LNCaP clone FGC (cell line): ENCODE measurements at regions not wholly inside any gene's neighbourhood (a gene's known extent, or its start where the extent isn't known, plus 50 kb on each side); places are given as distances from the start of the nearest gene placed in this dataset.
"Not testable (repeated sequence)": the region's sequence is repeated elsewhere in the genome, so short reads cannot be mapped to it uniquely, and the experiment has no call there.

Source experiments
- DNase-seq: peaks from one replicate; pipeline ENCODE4 v3.0.0-alpha.2; 2011; ENCODE audit warnings: low read depth
- H3K4me3 ChIP-seq: 2 replicates; pipeline ENCODE4 v1.5.1; 2011; ENCODE audit warnings: mild to moderate bottlenecking, low read depth, low read length, control low read depth
- CTCF ChIP-seq: IDR thresholded peaks from 2 replicates; pipeline ENCODE4 v1.5.1; 2012; ENCODE audit warnings: mild to moderate bottlenecking; ENCODE audit not compliant: control insufficient read depth, insufficient read depth; ENCODE audit errors: extremely low read depth

DNA sequence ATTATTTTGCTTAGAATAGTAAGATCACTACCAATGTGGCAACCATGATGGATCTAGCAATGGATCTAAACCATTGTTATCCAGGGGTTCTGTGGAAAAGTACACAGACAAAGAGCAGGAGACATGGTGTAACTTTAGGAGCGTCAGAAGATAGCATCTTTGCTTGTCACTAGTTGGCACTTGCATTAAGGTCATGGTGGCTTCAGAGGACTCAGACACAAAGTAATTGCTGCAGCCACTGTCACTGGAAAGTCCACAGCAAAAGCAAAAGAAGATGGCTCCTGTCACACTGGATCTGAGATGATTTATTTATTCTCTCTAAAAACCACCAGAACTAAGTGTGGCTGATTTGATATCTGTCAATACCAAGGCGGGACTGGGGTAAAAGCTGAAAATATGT lies 93.3 kb upstream of the PCDH20 start:
- TF ChIP-seq CTCF: no peak
- H3K4me3 ChIP-seq: no peak overlapping the region
- no peak for DNase-seq

DNA sequence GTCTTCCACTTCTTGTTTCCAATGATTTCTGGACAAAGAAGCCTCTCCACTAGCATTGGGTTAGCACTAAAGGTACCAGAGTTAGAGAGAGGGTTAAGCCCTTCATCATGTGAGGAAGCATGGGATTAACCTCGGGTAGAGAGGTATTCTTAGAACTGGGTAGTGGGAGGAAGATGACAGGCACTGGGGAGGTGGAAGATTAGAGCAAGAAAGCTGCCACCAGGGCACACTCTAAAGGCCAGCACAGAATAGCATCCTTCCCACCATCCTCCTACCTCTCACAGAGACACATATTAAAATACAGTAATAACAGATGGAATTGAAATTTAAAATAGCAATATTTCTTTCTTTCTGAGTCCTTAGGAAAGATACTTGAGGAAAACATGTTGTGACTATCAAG lies 84.5 kb upstream of the PCDH20 start:
- no peak overlapping the region for H3K4me3 ChIP-seq
- no peak for DNase-seq
- TF ChIP-seq CTCF: no peak

- no peak for TF ChIP-seq CTCF
- no peak overlapping the region for H3K4me3 ChIP-seq
- no peak for DNase-seq
Measured at GRCh38 chr13:61495648-61496047, 80.0 kb upstream of the PCDH20 start.

DNA sequence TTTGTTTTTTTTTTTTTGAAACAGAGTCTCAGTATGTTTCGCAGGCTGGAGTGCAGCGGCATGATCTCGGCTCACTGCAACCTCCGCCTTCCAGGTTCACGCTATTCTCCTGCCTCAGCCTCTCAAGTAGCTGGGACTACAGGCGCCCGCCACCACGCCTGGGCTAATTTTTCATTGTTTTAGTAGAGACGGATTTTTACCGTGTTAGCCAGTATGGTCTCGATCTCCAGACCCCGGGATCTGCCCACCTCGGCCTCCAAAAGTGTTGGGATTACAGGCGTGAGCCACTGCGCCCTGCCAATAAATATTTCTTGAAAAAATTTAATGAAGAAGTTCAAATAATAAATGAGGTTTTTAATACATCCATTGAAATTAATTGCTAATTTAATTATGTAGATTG lies 77.9 kb upstream of the PCDH20 start:
- not testable (repeated sequence) for DNase-seq, H3K4me3 ChIP-seq

DNA sequence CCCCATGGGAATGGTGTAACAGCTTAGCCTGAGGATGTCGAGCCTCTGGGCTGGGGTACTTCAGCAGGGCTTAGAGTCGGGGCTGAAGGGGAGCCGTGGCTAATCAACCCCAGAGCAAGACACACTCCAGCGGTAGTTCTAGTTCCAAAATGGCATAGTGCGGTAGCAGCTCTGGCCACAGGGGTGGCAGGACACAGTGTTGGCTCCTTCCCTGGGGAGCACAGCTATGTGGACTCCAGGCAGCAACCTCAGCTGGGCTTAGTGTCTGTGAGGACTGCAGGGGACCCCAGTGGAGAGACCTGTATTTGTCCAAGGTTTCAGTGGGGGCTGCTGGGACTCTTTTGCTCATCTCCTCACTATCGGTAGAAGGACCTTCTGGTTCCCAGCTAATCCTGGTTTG lies 70.8 kb upstream of the PCDH20 start:
- no peak for DNase-seq
- no peak overlapping the region for H3K4me3 ChIP-seq
- no peak for TF ChIP-seq CTCF

DNA sequence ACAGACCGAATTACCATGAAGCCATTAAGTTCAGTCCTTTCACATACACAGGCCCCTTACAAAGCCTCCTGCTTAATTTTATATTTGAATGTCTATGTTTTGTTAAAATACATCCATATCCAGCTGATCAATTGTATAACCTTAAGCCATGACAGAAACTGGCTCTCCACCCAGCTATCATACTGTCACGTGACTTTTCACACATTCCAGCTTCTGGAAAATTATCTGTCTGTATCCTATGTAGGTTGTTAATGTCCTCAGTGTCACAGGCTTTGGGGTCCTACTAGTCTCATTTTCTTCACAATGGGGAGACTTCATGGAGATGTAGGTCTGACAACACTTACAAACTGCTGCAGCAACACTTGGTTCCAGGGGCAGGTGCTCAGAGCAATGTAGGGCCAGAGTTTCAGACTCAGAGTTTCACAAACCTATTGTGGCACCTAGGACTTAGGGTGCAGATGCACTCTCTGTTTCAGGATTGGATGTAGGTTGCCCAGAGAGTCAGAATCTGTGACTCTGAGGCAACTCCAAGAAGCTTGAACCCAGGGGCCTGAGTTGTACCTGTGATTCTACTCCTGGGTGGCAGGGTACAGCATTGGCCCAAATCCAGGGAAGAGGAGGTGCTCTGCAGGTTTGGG lies 69.6 kb upstream of the PCDH20 start:
- no peak for DNase-seq
- no peak for TF ChIP-seq CTCF
- H3K4me3 ChIP-seq: no peak overlapping the region

GRCh38 chr13:61477619-61478018 lies 62.0 kb upstream of the PCDH20 start:
- TF ChIP-seq CTCF: no peak
- no peak for DNase-seq
- H3K4me3 ChIP-seq: no peak overlapping the region

- no peak overlapping the region for H3K4me3 ChIP-seq
- DNase-seq: no peak
- no peak for TF ChIP-seq CTCF
Measured at GRCh38 chr13:61470786-61471185, 55.1 kb upstream of the PCDH20 start.
